SK-N-SH treated with all-trans-retinoic acid at 6 μM for 48 hours (cell line): ENCODE measurements at regions not wholly inside any gene's neighbourhood (a gene's known extent, or its start where the extent isn't known, plus 50 kb on each side); places are given as distances from the start of the nearest gene placed in this dataset.

Experiments used
- CSDC2 ChIP-seq: fragments of 250-450 bp; sonication (Bioruptor Pico); IDR thresholded peaks from 2 replicates; pipeline ENCODE4 v1.5.0; 2020; ENCODE audit warnings: mild to moderate bottlenecking, moderate library complexity
- PPARA ChIP-seq: fragments of 250-450 bp; sonication (Bioruptor Pico); IDR thresholded peaks from 2 replicates; pipeline ENCODE4 v1.5.0; 2020; ENCODE audit warnings: mild to moderate bottlenecking, borderline replicate concordance
- SNAI2 ChIP-seq: fragments of 250-450 bp; sonication (Bioruptor Pico); IDR thresholded peaks from 2 replicates; pipeline ENCODE4 v1.5.0; 2020; ENCODE audit warnings: mild to moderate bottlenecking, moderate library complexity
- ZFP3 ChIP-seq: fragments of 250-450 bp; sonication (Bioruptor Pico); IDR thresholded peaks from 2 replicates; pipeline ENCODE4 v1.5.0; 2020; ENCODE audit warnings: mild to moderate bottlenecking, moderate library complexity
- TF ChIP-seq, protein P1 (sequence below): fragments of 250-450 bp; sonication (Bioruptor Pico); IDR thresholded peaks from 2 replicates; pipeline ENCODE4 v1.5.0; 2020; ENCODE audit warnings: mild to moderate bottlenecking, moderate library complexity

DNA sequence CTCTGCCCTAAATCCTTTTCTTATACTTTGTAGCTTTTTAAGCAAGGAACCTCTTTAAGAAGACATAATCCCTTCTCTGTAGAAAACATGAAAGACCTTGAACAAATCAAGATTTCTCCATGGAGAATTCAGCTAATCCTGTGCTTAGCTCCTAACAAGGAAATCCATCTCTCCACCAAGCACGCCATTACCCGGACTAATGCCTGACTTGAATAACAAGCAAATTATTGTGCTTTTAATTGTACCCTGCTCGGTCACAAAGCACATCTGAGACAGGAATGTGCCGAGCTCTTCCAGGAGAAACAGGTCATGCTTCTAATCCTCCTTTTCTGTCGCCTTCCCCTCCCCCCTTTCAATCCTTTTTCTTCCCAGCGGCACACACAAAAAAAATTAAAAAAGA is 141.3 kb downstream of the PSAT1 start:
- TF ChIP-seq ZFP3 (no peak), PPARA (no peak), SNAI2 (CRISPR knock-in tag) (no peak), CSDC2 (no peak)
- TF ChIP-seq, protein P1, sequence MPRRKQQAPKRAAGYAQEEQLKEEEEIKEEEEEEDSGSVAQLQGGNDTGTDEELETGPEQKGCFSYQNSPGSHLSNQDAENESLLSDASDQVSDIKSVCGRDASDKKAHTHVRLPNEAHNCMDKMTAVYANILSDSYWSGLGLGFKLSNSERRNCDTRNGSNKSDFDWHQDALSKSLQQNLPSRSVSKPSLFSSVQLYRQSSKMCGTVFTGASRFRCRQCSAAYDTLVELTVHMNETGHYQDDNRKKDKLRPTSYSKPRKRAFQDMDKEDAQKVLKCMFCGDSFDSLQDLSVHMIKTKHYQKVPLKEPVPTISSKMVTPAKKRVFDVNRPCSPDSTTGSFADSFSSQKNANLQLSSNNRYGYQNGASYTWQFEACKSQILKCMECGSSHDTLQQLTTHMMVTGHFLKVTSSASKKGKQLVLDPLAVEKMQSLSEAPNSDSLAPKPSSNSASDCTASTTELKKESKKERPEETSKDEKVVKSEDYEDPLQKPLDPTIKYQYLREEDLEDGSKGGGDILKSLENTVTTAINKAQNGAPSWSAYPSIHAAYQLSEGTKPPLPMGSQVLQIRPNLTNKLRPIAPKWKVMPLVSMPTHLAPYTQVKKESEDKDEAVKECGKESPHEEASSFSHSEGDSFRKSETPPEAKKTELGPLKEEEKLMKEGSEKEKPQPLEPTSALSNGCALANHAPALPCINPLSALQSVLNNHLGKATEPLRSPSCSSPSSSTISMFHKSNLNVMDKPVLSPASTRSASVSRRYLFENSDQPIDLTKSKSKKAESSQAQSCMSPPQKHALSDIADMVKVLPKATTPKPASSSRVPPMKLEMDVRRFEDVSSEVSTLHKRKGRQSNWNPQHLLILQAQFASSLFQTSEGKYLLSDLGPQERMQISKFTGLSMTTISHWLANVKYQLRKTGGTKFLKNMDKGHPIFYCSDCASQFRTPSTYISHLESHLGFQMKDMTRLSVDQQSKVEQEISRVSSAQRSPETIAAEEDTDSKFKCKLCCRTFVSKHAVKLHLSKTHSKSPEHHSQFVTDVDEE = no peak
